ENCODE measurements at regions not wholly inside any gene's neighbourhood (a gene's known extent, or its start where the extent isn't known, plus 50 kb on each side); places are given as distances from the start of the nearest gene placed in this dataset.

DNA sequence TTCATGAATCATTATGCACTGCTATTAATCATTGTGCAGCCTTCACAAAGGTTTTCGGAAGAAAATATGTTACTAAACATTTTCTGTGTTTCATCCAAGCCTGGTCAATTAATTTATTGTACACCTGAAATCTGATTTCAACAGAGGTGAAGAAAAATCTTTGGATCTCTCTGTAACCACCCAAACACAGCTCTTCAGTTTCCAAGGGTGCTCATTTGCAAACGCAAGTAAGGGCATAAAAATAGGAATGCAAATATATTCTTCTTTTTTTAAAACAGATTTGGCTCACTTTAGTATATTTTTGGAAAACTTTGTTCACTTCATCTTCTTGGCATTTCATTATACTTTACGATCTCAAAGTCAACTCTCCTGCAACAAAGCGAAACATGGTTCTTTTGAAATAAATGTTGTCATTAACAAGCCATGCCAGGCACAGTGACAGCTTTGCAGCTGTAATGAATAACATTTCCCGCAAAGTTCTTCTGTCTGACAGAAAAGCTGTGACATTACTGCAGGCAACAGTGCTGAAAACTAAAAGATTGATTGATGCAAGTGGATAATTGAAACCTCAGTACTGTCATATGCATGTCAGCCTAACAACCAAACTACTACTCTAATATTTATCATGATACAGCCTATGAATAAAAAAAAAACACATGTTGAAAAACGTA, 348.3 kb downstream of the FRK start:
- H3K36me3 ChIP-seq: no peaks in the 10 kb centered on the region
- H3K27me3 ChIP-seq (ENCODE audit: insufficient read depth, low read depth, severe bottlenecking): no peaks in the 10 kb centered on the region
- DNase-seq: no peak
- TF ChIP-seq CTCF (IDR thresholded peaks at IDR 0.05; ENCODE audit: low read depth, low read length): no peak
- H3K27ac ChIP-seq: no peak overlapping the region
- no peak overlapping the region for H3K4me3 ChIP-seq (ENCODE audit: low read depth, low read length)
- H3K9me3 ChIP-seq (ENCODE audit: severe bottlenecking): no peaks in the 10 kb centered on the region

DNA sequence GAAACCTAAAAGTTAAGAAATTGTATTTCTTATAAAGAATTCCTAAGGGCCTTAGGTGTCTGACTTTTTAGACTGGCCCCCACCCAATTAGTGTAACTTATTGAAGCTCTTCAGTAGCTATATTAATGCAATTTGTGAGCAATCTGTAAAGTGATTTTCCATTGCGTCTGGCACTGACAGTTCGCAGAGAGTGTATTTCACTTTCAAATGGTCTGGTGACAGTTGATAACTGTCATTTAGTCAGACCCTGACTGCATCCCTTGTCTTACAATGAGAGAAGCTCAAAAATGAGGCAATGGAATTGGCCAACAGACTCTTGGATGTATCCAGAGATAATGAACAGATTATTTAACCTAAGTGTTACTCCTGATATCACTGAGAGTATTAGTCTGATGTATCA, 351.8 kb downstream of the FRK start:
- Histone ChIP-seq H3K9me3 (ENCODE audit: severe bottlenecking) (no peaks in the 10 kb centered on the region), H3K4me3 (ENCODE audit: low read depth, low read length) (no peak overlapping the region), H3K27me3 (ENCODE audit: insufficient read depth, low read depth, severe bottlenecking) (no peaks in the 10 kb centered on the region), H3K36me3 (no peaks in the 10 kb centered on the region), H3K27ac (no peak overlapping the region)
- TF ChIP-seq CTCF (IDR thresholded peaks at IDR 0.05; ENCODE audit: low read depth, low read length): no peak
- DNase-seq: no peak

DNA sequence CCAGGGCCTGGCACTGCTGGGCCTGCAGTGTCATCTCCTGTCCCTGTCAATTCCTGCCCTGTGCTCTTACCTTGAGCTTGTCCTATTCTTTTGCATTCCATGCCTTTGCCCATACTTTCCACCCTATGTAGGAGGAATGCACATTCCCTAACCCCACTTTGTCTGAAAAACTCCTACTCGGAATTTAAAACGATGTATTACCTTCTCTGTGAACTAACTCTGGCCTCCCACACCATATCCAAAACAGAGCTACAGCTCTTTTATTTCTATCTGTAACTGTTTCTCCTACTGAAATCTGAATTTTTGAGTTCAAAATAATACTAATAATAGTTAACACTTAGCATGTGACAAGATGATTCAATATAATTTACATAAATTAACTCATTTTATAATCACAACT, 353.7 kb downstream of the FRK start:
- no peak for TF ChIP-seq CTCF (IDR thresholded peaks at IDR 0.05; ENCODE audit: low read depth, low read length)
- no peaks in the 10 kb centered on the region for H3K27me3 ChIP-seq (ENCODE audit: insufficient read depth, low read depth, severe bottlenecking)
- no peak overlapping the region for H3K4me3 ChIP-seq (ENCODE audit: low read depth, low read length)
- no peaks in the 10 kb centered on the region for H3K36me3 ChIP-seq
- H3K27ac ChIP-seq: peak overlapping the region; percentile 33; the same call in 1 of the 2 replicates
- no peak for DNase-seq
- peaks cover 8% of the 10 kb centered on the region for H3K9me3 ChIP-seq (ENCODE audit: severe bottlenecking)

- H3K27ac ChIP-seq: no peak overlapping the region
- H3K9me3 ChIP-seq (ENCODE audit: severe bottlenecking): peaks cover 8% of the 10 kb centered on the region
- DNase-seq: no peak
- no peaks in the 10 kb centered on the region for H3K36me3 ChIP-seq
- TF ChIP-seq CTCF (IDR thresholded peaks at IDR 0.05; ENCODE audit: low read depth, low read length): no peak
- H3K4me3 ChIP-seq (ENCODE audit: low read depth, low read length): no peak overlapping the region
- no peaks in the 10 kb centered on the region for H3K27me3 ChIP-seq (ENCODE audit: insufficient read depth, low read depth, severe bottlenecking)
Measured at GRCh38 chr6:115706324-115706723, 354.4 kb downstream of the FRK start.

GRCh38 chr6:115704028-115704427, 356.7 kb downstream of the FRK start:
- no peaks in the 10 kb centered on the region for H3K27me3 ChIP-seq (ENCODE audit: insufficient read depth, low read depth, severe bottlenecking)
- no peak for DNase-seq
- H3K36me3 ChIP-seq: no peaks in the 10 kb centered on the region
- peaks cover 8% of the 10 kb centered on the region for H3K9me3 ChIP-seq (ENCODE audit: severe bottlenecking)
- no peak overlapping the region for H3K4me3 ChIP-seq (ENCODE audit: low read depth, low read length)
- H3K27ac ChIP-seq: no peak overlapping the region
- TF ChIP-seq CTCF (IDR thresholded peaks at IDR 0.05; ENCODE audit: low read depth, low read length): no peak

- Histone ChIP-seq H3K36me3 (no peaks in the 10 kb centered on the region), H3K27me3 (ENCODE audit: insufficient read depth, low read depth, severe bottlenecking) (no peaks in the 10 kb centered on the region), H3K4me3 (ENCODE audit: low read depth, low read length) (no peak overlapping the region), H3K27ac (no peak overlapping the region), H3K9me3 (ENCODE audit: severe bottlenecking) (no peaks in the 10 kb centered on the region)
- no peak for DNase-seq
- TF ChIP-seq CTCF (IDR thresholded peaks at IDR 0.05; ENCODE audit: low read depth, low read length): no peak
Measured at GRCh38 chr6:115691433-115691832, 369.3 kb downstream of the FRK start.

All from WERI-Rb-1 (cell line).